ENCODE measurements at regions not wholly inside any gene's neighbourhood (a gene's known extent, or its start where the extent isn't known, plus 50 kb on each side); places are given as distances from the start of the nearest gene placed in this dataset.

GRCh38 chr5:125835293-125836172 lies 587.7 kb upstream of the GRAMD2B start:
- no peak for DNase-seq (ENCODE audit: low spot score)

DNA sequence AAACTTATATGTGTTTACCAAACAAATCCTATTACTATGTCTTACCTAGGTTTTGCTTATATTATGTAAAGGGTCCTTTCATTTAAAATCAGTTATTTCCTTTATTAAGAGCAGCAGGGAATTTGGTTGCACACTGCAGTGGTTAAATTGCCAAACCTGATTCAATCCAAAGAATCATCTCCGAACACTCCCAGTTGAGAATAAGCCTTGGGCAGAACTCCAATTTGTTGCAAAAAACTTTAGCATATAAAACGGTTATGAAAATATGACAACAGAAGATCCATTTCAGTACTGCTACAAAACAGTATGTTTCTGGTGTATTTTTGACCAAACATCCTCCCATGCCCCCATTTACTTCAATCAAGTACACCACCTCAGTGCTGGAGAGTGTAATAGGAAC lies 587.0 kb upstream of the GRAMD2B start:
- DNase-seq (ENCODE audit: low spot score), result no peak

DNA sequence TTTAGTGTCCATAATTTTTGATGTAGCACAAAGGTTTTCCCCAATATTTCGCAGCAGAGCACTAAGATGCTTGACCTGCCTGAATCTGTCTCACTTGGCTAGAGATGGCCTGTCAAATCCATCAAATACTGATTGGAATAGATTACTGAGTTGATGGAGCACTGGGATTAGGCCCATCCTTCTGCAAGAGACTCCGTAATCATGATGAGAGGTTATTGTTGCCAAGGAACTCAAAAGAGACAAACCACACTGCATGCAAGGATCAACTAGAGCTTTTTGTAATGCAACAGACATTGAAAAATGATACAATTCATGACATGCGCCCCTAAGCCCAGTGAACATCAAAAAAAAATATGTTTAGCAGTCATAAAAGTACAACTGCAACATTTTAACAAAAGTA lies 585.3 kb upstream of the GRAMD2B start:
- no peak for DNase-seq (ENCODE audit: low spot score)

- no peak for DNase-seq (ENCODE audit: low spot score)
Measured at GRCh38 chr5:125847561-125847960, 575.6 kb upstream of the GRAMD2B start.

DNA sequence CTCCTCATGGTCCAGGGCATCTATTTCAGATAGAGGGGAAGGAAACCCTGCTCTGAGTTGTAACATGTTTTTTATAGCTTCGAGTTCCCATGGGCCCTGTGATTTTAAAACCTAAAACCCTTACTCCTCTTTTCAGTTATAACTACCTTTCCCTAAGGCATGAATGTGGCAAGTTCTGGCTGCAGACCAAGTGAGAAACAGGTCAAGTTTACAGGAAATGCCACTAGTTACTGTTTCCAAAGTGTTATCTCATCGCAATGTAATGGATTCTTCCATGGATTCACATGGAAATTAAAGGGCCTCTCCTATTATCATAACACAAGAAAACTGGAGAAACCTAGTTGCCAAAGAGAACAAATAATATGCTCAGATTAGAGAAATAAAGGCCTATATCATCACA lies 574.5 kb upstream of the GRAMD2B start:
- no peak for DNase-seq (ENCODE audit: low spot score)

GRCh38 chr5:125856949-125857348 lies 566.3 kb upstream of the GRAMD2B start:
- no peak for DNase-seq (ENCODE audit: low spot score)

GRCh38 chr5:125863579-125863978 lies 559.6 kb upstream of the GRAMD2B start:
- DNase-seq (ENCODE audit: low spot score), result no peak

DNA sequence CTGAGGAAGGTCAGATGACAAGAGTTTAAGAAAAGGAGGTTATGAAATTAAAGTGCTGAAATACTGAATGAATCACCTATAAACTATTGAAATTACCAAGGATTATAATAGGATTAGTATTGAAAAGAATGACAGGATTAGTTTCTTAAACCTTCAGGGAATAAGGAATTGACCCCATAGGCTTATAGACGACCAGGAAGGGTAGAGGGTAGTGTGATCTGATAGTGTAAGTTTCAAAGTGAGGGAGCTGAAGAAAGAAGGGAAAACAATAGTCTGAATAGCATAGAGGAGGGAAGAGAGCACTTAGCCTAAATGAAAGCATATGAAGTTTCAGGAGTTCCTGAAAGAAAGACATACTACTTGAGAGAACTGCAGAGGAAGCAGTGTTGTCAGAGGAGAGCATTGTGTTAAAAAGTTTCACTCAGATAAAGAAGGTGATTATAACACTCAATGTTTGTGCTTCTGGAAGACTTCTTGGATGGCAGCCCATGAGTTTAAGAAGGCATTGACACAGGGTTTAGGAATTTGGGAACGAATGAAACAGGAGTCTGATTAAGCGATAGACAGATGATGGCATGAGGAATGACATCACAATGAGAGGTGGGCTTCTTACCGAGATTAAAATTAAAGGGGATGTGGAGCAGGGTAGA lies 557.9 kb upstream of the GRAMD2B start:
- no peak for DNase-seq (ENCODE audit: low spot score)

- no peak for DNase-seq (ENCODE audit: low spot score)
Measured at GRCh38 chr5:125868036-125868435, 555.2 kb upstream of the GRAMD2B start.

DNA sequence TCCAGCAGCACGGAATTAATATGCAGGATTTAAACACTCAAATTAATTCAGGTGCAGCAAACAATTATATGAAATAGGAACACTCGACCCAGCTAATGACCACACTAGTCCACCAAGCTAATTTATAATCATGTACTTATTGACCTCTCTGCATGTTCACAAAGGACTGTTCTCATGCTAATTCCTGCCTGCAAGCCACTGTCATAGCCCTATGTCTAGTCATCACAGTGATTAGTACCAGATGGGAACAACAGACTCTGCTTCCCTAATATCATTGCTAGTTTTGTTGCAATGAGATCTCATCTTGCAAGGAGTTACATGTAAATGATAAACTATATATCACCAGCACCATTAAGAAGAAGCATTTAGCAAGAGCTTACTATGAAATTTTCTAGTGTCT lies 553.0 kb upstream of the GRAMD2B start:
- DNase-seq (ENCODE audit: low spot score), result no peak

DNA sequence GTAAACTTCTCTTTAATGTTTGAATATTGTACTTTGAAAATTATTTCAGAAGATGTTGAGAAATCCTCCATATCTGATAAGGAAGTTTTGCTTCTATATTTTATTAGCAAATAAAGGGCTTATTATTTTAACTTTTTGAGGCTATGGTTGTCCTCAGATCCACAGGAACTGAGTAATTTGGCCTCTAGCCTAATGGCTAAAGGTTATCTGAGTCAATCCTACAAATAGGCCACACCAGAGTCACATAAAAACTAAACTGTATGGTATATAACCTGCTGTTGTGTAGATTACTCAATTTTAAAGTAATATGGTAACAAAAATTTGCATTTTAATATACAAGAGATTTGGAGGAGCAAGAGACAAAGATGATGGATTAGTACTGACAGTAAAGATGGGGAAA lies 549.2 kb upstream of the GRAMD2B start:
- DNase-seq (ENCODE audit: low spot score), result no peak

- no peak for DNase-seq (ENCODE audit: low spot score)
Measured at GRCh38 chr5:125874717-125875116, 548.5 kb upstream of the GRAMD2B start.

DNA sequence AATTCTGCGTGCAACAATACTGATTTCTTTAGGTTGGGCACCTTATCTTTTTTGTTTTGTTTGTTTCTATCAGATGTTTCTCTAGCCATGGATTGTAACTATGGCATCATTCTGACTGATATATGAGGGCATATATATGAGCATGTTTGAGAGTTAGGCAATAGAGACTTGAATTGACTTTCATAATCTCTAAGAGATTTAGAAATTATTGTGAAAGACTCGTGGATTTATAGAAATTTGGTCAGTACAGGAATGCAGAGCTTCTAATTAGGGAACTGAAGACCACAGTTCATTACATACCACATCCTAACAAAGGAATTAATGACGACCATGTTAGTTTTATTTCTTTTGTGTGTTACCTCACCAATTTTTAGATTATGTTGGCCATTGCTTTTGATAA lies 546.0 kb upstream of the GRAMD2B start:
- no peak for DNase-seq (ENCODE audit: low spot score)

GRCh38 chr5:125882061-125882460 lies 541.1 kb upstream of the GRAMD2B start:
- DNase-seq (ENCODE audit: low spot score), result no peak

DNA sequence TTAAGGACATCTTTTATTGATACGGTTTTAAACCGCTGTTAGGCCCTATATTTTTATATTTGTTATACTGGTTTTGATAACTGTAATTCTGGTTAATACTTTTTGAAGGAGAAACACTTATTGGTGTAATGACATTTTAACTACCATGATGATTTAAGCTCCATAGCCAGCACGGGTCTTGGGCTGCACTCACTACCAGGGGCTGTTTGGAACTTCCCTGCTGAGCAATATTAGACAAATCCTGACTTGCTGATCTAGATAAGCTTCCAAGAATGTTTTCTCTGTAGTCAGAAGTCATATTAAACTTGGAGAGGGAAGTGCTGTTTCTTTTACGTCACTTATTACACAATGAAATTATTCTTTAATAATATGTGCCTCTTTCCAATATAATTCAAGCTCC lies 540.0 kb upstream of the GRAMD2B start:
- no peak for DNase-seq (ENCODE audit: low spot score)

- no peak for DNase-seq (ENCODE audit: low spot score)
Measured at GRCh38 chr5:125888358-125888757, 534.9 kb upstream of the GRAMD2B start.

DNA sequence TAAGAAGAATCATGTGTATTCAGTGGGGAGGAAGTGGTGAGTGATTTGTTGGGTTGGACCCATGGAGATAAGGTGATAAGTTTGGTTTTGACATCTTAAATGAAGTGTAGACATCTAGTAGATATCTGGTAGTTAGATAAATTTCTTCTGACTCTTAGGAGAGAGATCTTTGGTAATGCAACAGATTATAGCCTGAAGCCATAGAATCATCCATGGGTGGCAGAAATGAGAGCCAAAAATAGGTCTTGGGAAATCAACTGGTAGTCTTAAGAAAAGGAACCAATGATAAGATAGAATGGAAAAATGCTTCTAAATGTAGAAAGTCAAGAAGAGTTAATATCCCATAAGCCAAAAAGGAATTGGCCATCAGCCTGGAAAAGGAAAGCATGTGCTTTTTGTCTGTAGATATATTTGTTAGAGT lies 532.7 kb upstream of the GRAMD2B start:
- no peak for DNase-seq (ENCODE audit: low spot score)

- DNase-seq (ENCODE audit: low spot score), result peak; percentile 4
Measured at GRCh38 chr5:125891061-125891725, 532.0 kb upstream of the GRAMD2B start.

DNA sequence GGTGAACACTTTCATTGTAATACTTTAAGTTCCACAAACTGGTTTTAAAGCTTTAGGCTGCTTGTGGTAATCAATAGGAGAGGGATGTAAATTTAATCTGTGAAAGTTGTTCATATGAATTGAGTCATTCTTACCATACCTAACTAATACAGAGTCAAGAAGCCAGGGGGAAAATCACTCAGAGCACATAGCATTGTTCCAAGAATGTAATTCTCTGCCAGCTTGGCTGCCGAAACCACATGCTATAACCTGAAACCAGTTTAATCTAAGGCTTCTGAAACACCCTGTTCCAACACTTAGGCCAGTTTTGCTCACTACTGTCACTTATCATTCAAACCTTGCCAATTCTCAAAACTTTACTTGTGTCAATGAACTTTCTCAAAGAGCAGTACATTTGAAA lies 528.8 kb upstream of the GRAMD2B start:
- no peak for DNase-seq (ENCODE audit: low spot score)

DNA sequence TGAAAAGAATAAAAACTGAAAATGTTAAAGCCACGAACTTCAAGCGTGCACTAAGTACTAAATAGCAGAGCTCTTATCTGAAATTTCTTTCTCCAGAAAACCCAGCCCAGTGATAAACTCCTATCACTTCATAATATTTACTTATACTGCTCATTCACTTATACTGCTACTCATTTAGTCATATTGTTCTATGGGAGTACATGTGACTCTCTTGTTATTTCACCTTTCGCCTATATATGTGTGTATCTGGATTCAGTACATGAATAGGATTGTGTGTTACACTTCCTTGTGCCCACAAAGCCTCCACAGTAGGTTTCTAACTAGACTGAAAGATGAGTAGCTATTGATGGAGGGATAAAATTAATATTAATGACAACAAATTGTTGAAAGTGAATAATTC lies 526.8 kb upstream of the GRAMD2B start:
- no peak for DNase-seq (ENCODE audit: low spot score)

DNA sequence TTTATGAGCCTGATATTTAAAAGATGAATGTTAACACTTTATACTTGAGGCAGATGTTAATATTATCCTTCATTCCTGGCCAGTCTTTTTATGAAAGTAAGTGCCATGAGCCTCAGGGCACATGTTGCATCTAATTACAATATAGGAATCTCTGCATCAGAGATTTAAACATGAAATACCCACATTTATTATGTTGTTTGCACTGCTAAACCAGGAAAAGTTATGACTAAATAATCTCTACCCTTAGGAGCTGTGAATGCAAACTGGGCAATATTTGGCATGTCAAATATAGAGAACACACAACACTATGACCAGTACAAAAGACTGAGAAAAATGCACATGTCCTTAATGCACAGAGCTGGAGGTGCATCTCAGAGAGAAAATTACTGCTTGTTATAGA lies 526.1 kb upstream of the GRAMD2B start:
- no peak for DNase-seq (ENCODE audit: low spot score)

DNA sequence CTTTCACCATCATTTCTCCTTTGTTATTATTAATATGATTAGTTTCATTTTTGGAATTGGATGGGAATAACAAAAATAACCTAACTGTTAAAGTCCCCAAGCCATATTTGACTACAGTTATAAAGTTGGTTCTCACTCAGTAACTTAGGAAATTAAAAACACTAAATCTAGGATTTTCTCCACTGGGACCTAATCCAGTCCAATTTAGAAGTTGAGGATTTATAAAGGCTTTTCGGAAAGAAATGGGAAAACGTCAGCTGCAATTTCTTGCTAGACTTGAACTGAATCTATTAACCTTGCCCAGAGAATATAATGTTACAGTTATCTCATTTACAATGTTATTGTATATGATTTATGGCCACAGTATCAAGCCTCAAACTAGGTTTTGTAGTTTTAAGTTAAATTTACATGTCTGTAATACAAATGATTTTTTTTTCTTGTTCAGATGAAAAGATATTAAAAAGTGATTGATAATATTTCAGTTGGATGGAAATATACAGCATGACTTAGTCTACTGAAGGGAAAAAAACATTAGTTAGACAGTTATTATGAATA lies 524.3 kb upstream of the GRAMD2B start:
- no peak for DNase-seq (ENCODE audit: low spot score)

- no peak for DNase-seq (ENCODE audit: low spot score)
Measured at GRCh38 chr5:125912028-125912427, 511.2 kb upstream of the GRAMD2B start.
